COLO829 (cell line): ENCODE measurements at regions not wholly inside any gene's neighbourhood (a gene's known extent, or its start where the extent isn't known, plus 50 kb on each side); places are given as distances from the start of the nearest gene placed in this dataset.
"Not testable (repeated sequence)": the region's sequence is repeated elsewhere in the genome, so short reads cannot be mapped to it uniquely, and the experiment has no call there.

Source experiments
- DNase-seq: peaks from one replicate; pipeline ENCODE4 v3.0.0; 2012; ENCODE audit warnings: low spot score

DNA sequence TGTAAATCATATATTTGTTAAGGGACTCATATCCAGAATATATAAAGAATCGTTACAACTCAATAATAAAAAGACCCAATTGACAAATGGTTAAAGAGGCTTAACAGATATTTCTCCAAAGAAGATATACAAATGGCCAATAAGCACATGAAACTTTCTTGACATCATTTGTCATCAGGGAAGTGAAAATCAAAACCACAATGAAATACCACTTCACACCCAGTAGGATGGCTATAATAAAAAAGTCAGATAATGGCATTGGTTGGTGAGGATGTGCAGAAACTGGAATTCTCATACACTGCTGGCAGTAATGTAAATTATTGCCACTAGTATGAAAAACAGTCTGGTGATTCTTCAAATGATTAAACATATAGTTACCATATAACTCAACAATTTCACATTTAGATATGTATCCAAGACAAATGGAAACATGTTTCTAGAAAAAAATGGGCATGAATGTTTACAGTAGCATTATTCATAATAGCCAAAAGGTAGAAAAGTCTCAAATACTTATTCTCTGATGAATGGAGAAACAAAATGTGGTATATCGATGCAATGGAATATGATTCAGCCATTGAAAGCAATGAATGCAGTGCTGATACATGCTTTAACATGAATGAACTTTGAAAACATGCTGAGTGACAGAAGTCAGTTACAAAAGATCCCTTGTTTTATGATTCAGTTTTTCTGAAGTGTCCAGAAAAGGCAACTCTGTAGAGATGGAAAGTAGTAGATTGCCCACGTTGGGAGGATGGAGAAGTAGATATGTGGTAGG, 304.6 kb upstream of the ZEB2 start:
- no peak for DNase-seq

DNA sequence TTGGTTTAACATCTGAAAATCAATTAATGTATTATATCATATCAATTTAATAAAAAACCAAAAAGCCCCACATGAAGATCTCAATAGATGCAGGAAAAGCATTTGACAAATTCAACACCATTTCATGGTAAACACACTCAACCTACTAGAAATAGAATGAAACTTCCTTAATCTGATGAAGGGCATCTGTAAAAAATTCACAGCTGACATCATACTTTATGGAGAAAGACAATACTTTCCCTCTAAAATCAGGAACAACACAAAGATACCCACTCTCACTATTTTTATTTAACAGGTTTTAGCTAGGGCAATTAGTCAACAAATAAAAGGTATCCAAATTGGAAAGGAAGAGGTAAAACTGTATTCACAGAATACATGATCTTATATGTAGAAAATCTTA, 303.0 kb upstream of the ZEB2 start:
- no peak for DNase-seq

DNA sequence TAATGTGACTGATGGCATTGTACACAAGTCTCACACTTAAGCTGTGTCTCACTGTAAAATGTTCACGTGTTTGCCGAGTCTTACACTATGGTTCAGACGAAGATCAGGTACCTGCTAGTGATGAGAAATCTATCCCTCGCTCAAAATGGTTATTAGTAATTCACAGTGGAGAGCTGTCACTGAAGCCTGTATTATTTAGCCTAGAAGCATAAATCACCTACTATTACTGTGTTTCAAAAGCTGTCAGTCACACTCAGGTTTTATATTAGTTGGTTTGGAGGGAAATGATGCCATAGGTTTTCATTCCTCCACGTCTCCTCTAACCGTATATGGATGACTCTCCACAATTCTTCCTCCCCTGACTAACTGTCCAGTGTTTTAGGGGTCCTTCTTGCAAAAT, 292.4 kb upstream of the ZEB2 start:
- DNase-seq: no peak

DNA sequence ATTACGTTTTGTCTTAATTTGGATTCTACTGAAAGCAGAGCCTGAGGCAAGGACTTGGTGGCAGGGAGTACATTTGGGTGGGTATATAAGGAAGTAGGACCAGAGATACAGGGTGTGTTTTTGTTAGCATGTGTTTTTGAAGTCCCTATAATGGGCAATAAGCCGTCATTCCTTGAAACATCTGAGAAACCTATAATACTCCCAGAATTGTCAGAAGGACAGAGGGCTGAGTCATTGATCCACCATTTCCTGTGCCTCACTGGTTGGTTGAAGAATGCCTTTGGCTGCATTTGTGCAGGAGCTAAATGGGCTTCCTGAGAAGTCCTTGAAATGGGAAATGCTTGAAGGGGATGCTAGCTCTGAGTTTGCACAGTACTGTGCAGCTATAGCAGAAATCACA, 281.8 kb upstream of the ZEB2 start:
- DNase-seq: peak; percentile 80

DNA sequence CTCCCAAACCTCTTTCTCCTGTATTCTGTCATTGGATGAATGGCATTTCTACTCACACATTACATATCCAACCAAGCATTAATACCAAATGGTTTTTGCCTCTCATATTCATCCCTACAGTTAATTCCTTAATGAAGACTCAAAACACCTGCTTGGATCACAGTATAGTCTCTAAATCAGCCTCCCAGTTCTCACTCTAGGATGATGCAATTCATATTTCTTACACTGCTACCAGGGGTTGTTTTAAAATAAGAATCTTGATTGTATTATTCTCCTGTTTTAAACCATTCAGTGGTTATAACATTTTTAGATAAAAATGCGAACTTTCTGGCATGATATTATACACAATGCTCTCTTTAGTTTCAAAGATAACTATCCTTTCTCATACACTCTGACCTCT, 281.4 kb upstream of the ZEB2 start:
- DNase-seq: no peak

DNA sequence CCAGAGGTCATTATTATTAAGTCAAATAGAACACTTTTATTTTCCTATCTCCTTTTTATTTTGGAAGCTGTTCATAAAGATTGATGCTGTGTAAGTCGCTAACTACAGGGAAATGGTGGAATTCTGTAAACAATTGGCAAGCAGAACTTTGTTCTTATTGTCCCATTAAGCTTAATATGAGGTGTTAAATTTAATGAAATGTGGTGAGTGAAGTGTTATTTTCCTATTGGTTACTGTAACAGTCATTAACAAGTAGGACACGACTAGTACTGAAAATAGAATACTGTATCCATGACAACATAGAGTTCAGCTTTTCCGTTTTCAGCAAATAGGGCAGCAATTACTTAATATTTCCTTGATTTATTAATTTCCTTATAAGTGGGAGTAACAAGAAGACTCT, 279.1 kb upstream of the ZEB2 start:
- DNase-seq: no peak

DNA sequence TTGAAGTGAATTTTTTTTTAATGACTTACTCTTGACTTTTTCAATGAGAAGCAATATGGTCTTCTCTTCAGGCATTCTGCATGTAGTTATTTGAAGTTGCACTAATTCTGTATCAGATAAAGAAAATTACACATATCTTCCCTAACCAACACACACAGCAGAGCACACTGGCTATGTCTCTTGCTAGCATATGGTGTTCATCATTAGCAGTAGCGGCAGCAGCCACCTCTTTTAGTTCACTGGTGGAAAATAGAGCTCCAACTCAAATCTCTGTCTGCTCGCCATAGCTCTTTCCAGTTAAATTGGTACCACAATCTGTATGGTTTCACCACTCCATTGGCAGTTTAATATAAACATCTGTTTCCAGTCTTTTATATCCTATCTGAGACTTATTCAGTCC, 278.1 kb upstream of the ZEB2 start:
- no peak for DNase-seq

DNA sequence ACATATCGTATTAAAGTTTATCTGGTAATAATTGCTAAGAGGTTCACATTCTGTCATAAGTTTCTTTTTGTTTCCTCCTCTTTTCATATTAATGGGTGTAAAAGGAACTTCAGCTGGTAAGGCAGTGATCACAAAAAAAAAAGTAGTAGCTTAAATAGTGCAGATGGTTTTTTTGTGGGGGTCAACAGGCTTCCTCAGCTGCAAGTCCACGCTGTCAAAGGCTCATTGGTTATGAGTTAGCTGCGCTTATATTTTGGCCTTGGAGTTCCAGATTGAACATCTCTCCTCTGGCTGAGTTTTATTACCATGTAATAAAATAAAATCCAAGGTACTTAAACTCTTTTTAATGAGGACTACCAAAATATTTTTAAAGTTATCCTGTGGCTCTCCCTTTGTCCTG, 277.0 kb upstream of the ZEB2 start:
- DNase-seq: no peak

DNA sequence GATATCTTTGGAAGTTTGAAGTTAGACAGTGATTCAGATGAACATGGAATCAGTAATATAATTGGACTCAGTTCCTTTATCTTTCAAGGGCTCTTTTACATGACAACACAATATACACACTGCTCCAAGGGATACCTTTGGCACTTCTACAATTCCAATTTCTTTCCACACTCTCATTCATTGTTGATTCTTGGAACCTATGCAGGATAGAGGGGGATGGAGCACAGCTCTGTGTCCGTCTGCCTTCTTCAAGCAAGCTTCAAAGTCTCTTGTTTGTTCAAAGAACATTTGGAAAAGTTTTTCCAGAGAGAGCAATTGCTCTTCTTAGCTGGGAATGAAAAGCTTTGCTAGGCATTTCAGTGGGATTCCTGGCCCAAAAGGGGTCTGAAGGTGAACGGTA, 276.2 kb upstream of the ZEB2 start:
- DNase-seq: no peak

DNA sequence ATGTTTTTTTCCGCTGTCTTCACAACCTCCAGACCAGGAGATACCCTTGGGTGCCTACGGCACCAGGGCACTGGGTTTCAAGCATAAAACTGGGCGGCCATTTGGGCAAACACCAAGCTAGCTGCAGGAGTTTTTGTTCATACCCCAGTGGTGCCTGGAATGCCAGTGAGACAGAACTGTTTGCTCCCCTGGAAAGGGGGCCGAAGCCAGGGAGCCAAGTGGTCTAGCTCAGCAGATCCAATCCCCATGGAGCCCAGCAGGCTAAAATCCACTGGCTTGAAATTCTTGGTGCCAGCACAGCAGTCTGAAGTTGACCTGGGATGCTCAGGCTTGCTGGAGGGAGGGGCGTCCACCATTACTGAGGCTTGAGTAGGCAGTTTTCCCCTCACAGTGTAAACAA, 265.3 kb upstream of the ZEB2 start:
- no peak for DNase-seq

DNA sequence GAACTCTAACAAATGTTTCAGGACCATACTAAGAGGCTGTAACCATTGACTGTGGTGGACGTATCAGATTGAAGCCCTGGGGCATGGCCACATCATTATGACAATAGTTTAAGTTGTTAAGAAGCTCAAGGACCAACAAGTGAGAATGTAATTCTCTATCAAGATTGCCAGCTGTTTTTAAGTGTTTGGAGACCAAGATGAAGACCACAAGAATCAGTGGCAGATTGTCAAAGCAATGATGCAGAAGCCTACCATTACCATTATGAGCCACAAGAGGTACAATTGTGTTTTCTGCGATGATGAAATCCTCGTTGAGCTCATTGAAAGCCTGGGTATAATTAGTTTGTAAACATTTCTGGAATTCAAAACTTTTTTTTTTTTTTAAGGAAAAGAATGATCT, 261.1 kb upstream of the ZEB2 start:
- DNase-seq: no peak

DNA sequence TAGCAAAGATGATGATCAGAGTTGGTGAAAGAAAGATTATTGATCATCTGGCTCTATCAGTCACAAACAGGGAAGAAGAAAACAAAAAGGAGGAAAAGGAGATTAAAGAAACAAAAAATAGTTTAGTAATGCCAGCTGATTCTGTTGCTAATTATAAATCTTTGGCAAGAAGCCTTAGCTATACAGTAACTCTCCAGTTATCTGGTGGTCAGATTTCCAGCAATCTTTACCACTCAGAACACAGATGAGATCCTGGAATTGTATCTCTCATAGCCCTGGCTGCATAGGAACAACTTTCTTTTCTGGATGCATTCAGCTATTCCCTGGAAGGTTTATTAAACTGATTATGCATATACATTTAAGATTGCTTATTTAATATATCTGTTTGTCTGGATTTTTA, 256.8 kb upstream of the ZEB2 start:
- no peak for DNase-seq

DNA sequence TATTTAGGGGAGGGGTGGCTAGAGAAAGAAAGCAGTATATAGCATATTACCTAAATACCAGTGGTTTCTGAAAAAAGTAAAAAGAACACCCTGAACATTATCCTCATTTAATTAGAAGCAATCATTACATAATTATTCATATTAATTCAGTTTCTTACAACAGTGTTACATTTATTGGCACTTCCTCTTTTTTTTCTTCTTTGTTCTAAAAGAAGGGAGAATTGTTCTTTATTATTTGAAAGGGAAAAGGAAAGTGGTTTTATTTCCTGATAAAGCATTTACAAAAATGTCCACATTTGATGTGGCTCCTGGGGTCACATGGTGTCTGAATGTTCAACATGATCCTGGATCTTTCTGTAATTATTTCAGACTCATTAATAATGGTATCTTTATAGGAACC, 254.9 kb upstream of the ZEB2 start:
- peak; percentile 5 for DNase-seq

DNA sequence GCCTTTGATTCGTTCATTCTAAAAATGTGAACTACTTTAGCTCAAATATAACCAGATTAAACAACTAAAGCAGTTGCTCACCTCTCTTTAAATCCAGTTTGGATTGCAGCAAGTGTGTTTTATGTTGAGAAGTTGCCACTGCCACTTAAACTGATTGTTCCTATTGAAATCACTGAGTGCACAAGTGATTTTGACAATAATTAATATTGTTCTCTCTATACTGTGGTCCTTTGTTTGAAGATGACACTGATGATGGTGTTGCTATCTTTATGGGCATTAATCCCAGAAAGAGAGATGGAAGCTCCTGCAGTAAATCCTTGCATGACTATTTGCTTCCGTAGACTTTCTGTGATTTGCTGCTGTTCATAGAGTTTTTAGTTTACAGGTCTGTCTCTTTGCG, 251.4 kb upstream of the ZEB2 start:
- DNase-seq: peak; percentile 59

DNA sequence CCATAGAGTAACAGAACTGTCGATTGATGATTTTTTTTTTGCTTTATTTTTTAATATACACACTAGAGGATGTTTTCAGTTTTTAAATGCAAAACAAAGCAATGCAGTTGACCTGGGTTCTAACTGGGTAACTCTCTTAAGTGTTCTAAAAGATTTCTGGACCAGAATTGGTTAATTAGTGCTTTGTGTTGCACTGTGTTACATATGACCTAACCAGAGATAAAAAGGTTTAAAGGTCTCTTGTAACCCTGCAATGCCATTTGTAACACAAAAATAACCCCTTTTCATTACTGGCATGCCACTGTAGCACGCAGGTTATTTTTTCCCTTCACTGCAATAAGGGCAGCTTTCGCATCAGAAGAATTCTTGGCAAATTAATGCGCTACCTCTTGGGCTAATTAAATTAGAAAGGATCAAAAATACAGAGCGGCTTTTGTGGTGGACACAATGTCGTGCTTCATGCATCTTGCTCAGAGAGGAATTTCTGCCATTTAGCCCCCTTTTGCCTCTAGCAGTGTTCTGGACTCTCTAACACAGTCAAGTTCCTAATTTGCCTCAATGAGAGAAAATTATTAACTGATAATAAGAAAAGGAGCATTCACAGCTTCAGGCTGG, 250.8 kb upstream of the ZEB2 start:
- DNase-seq: peak; percentile 68

DNA sequence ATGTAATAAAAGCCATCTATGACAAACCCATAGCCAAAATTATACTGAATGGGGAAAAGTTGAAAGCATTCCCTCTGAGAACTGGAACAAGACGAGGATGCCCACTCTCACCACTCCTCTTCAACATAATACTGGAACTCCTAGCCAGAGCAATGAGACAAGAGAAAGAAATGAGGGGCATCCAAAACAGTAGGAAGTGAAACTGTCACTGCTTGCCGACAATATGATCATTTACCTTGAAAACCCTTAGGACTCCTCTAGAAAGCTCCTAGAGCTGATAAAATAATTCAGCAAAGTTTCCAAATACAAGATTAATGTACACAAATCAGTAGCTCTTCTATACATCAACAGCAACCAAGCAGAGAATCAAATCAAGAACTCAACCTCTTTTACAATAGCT, 241.0 kb upstream of the ZEB2 start:
- not testable (repeated sequence) for DNase-seq

DNA sequence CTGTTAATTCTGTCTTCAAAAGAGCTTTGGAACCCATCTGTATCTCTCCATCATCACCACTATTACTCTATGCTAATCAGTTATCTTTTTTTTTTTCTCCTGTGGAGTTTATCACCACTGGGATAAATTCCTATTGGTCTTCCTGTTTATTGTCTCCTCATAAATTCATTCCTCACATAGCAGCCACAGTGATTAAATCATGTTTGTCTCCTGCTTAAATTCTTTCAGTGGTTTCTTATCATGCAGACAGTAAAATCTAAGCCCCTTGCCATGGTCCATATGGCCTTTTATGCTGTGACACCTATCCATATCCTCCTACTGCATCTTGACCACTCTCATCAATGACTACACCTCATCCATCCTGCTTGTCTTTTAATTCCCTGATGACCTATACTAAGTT, 239.8 kb upstream of the ZEB2 start:
- DNase-seq: no peak

DNA sequence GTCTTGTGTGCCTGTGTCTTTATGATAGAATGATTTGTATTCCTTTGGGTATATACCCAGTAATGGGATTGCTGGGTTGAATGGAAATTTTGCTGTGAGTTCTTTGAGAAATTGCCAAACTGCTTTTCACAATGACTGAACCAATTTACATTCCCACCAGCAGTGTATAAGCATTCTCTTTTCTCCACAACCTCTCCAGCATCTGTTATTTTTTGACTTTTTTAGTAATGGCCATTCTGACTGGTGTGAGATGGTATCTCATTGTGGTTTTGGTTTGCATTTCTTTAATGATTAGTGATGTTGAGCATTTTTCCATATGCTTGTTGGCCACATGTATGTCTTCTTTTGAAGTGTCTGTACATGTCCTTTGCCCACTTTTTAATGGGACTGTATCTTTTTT, 238.3 kb upstream of the ZEB2 start:
- not testable (repeated sequence) for DNase-seq

DNA sequence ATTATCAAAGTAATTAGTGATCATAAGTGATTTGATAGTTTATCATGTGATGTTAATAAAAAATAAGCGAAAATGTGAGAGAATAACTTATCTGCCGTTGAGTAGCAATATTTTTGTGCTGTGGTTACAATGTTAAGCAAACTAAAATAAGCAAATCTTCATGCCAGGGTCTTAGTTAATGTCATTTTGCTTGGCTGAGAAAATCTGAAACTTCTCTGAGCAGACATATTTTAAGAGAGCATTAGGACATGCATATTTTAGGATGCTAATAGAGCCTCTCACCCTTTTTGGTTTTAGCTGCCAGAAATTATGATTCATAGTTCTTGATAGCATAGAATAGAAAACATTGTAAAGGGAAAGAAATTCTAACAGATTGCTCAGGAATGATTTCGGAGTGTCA, 233.5 kb upstream of the ZEB2 start:
- no peak for DNase-seq

DNA sequence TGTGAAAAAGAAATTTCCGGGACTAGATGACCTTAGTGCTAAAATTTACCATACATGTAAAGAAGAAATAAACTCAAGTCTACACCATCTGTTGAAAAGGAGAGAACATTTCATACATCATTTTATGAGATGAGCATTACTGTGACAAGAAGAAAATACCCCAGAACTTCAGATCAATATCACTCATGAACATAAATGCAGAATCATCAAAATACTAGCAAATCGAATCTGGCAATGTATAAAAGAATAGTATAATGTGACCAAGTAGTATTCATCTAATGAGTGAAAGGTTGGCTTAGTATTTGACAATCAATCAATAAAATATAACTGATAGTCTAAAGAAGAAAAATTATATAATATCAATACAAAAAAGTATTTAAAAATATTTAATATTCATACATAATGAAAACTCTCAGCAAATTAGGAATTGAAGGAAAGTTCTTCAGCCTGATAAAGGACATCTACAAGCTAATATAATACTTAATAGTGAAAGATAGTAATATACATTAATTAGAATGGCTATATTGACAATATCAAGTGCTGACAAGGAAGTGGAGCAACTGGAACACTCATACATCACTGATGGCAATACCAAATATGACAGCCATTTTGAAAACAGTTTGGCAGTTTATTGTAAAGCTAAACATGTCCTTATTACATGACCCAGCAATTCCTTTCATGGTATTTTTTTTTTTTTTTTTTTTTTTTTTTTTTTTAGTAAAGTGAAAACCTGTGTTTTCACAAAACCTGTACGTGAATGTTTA, 231.4 kb upstream of the ZEB2 start:
- no peak for DNase-seq

DNA sequence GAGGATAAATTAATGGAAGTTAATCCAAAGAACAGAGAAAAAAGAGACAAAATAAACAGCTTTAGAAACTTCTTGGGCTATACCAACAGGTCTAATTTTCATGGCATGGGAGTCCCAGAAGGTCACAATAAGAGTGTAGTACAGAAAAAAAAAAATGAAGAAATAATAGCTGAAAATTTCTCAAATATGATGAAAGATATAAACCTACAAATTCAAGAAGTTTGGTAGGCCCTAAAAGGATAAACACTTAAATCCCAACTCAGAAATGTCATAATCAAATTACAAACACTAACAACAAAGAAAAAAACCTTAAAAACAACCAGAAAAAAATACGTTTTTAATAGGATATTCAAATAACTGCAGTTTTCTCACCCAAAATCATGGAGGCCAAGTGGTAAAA, 229.3 kb upstream of the ZEB2 start:
- no peak for DNase-seq

DNA sequence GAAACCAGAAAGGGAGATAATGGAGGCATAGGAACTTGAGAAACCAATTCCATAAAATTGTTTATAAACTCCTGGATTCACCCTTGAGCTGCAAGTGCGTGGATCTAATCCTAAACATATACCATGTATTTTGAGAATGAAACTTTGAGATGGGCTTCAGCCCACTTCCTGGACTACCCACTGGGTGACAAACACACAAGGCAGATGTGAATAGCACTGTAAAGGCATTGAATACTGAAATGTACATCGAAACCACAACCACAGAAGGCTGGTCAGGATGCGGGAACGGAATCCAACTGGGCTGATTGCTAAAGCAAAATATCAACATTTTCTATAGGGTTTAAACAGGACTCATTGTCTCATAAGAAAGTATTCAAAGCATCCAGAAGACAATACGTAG, 228.5 kb upstream of the ZEB2 start:
- DNase-seq: no peak

DNA sequence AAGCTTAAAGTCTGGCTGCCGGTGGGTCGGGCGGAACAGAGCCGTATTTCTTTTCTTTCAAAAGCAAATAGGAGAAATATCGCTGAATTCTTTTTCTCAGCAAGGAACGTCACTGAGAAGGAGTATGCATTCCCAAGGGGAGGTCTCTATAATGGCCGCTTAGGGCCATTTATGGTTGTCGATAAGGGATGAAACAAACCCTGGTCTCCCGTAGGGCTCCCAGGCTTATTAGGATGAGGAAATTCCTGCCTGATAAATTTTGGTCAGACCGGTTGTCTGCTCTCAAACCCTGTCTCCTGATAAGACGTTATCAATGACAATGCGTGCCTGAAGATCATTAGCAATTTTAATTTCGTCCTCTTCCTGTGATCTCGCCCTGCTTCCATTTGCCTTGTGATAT, 227.7 kb upstream of the ZEB2 start:
- no peak for DNase-seq
